ENCODE measurements at regions not wholly inside any gene's neighbourhood (a gene's known extent, or its start where the extent isn't known, plus 50 kb on each side); places are given as distances from the start of the nearest gene placed in this dataset.

DNA sequence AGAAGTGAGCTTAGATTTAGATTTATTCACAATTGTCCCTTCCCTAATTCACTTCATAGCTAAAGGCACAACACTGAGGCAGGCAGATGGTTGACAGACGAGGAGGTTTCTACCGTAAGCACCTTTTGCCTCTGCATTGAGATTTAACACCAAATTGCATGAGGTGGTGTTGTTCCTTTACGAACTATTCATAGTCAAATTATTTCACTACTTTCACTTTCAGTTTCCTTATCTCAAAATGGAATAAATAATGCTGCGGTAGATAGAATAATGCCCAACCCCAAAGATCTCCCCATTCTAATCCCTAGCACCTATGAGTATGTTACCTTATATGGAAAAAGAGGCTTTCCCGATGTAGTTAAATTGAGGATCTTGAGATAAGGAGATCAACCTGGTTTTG, 58.9 kb upstream of the LINC00305 start:
- no peaks in the 10 kb centered on the region for H3K36me3 ChIP-seq
- H3K27ac ChIP-seq: no peak overlapping the region
- DNase-seq (ENCODE audit: low spot score in 2 of 2): no peak
- intact Hi-C loops (cut with DNase I): no loop called here
- H3K4me1 ChIP-seq: no peaks in the 10 kb centered on the region
- H3K4me3 ChIP-seq: no peak overlapping the region
- H3K9me3 ChIP-seq: no peaks in the 10 kb centered on the region
- H3K27me3 ChIP-seq: no peaks in the 10 kb centered on the region
- TF ChIP-seq, protein P1, sequence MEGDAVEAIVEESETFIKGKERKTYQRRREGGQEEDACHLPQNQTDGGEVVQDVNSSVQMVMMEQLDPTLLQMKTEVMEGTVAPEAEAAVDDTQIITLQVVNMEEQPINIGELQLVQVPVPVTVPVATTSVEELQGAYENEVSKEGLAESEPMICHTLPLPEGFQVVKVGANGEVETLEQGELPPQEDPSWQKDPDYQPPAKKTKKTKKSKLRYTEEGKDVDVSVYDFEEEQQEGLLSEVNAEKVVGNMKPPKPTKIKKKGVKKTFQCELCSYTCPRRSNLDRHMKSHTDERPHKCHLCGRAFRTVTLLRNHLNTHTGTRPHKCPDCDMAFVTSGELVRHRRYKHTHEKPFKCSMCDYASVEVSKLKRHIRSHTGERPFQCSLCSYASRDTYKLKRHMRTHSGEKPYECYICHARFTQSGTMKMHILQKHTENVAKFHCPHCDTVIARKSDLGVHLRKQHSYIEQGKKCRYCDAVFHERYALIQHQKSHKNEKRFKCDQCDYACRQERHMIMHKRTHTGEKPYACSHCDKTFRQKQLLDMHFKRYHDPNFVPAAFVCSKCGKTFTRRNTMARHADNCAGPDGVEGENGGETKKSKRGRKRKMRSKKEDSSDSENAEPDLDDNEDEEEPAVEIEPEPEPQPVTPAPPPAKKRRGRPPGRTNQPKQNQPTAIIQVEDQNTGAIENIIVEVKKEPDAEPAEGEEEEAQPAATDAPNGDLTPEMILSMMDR (IDR thresholded peaks at IDR 0.05): no peak

DNA sequence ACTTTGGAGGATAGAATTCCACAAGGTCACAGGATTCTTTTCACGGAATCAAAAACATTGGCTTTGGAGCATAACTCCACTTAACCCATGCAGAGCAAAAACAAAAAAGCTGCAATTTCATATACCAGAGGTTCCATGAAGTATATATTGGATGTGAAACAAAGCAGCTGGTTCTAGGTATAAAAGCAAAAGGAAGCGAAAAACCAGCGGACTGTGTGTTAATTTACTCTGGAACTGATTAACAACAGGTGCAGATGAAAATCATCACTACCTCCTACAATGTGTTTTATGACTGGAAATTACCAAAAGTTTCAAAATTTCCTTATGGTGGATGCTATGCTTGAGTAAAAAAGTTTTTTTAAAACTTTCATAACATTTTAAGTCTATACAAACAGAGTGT, 54.4 kb upstream of the LINC00305 start:
- H3K4me1 ChIP-seq: no peaks in the 10 kb centered on the region
- no peak for DNase-seq (ENCODE audit: low spot score in 2 of 2)
- TF ChIP-seq, protein P1 (IDR thresholded peaks at IDR 0.05): no peak
- no peak overlapping the region for H3K27ac ChIP-seq
- no peak overlapping the region for H3K4me3 ChIP-seq
- no peaks in the 10 kb centered on the region for H3K27me3 ChIP-seq
- no peaks in the 10 kb centered on the region for H3K9me3 ChIP-seq
- no peaks in the 10 kb centered on the region for H3K36me3 ChIP-seq
- intact Hi-C loops (cut with DNase I): no loop called here

DNA sequence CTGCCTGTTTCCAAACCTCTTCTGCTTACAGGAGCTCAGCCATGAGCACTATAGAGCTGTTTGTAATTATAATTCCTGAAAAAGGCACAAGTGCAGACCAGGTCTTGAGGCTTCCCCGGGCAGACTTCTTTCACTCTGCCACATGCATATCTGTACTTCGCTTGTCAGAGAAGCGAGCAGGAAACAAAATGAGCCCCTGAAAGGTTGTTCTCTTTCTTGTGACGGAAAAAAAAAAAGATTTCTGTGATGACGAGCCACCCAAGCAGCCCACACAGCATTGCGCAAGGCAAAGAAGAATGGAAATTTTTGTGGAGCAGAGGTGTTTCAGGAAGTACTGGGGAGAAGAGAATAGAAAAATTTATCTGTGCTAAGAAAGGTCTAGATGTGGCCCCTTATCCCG, 54.0 kb upstream of the LINC00305 start:
- no peak for DNase-seq (ENCODE audit: low spot score in 2 of 2)
- no peaks in the 10 kb centered on the region for H3K36me3 ChIP-seq
- H3K4me1 ChIP-seq: no peaks in the 10 kb centered on the region
- no peaks in the 10 kb centered on the region for H3K9me3 ChIP-seq
- no peak overlapping the region for H3K27ac ChIP-seq
- intact Hi-C loops (cut with DNase I): no loop called here
- no peaks in the 10 kb centered on the region for H3K27me3 ChIP-seq
- TF ChIP-seq, protein P1 (IDR thresholded peaks at IDR 0.05): no peak
- H3K4me3 ChIP-seq: no peak overlapping the region

DNA sequence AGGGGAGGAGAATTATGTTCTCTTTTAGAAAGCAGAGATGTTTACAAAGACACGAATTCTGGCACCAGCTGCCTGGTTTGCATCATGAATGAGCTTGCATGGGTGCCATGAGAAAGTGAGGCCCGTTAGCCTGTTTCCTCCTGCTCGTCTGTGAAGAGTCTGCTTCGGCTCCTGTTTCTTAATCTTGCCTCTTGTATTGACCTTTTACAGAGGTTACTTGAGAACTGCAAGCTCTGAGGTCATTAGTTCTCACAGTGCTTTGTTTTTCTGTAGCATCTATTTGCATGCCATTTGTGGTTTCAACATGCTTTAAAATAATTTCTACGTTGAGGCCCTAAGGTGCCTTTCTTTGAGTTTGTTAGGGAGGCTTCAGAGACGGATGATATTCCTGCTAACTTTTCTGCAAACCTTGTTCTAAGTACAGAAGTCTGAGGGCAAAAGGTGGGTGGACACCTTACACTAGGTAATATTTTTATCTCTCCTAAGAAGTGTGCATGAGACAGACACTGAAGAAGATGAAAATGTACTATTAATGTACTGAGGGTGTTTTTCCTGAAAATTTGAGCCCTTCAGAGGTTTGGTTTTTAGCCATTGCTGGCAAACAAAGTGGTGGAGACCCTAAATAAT, 53.4 kb upstream of the LINC00305 start:
- Histone ChIP-seq H3K27ac (no peak overlapping the region), H3K4me1 (no peaks in the 10 kb centered on the region), H3K4me3 (no peak overlapping the region), H3K36me3 (no peaks in the 10 kb centered on the region), H3K27me3 (no peaks in the 10 kb centered on the region), H3K9me3 (no peaks in the 10 kb centered on the region)
- intact Hi-C loops (cut with DNase I): no loop called here
- DNase-seq (ENCODE audit: low spot score in 2 of 2): no peak
- TF ChIP-seq, protein P1 (IDR thresholded peaks at IDR 0.05): no peak

DNA sequence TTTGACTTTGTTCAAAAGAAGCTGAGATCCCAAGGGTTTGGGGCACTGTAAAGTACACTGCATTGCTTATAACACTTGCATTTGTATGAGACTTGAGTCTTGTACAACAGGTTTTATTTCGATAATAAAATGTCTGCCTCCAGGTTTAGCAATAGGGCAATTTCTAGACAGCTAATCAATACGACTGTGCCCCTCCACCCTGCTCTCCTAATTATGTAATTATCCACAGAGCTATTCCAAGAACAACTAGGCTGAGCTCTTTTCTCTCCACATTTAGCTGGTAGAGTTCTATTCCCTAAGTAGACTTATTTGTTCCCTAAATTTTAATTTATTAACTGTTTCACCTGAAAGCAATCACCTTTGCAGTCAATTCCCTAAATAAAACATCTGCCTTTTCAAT, 52.9 kb upstream of the LINC00305 start:
- intact Hi-C loops (cut with DNase I): no loop called here
- no peaks in the 10 kb centered on the region for H3K9me3 ChIP-seq
- no peaks in the 10 kb centered on the region for H3K36me3 ChIP-seq
- no peaks in the 10 kb centered on the region for H3K4me1 ChIP-seq
- TF ChIP-seq, protein P1 (IDR thresholded peaks at IDR 0.05): no peak
- H3K27me3 ChIP-seq: no peaks in the 10 kb centered on the region
- no peak overlapping the region for H3K27ac ChIP-seq
- no peak overlapping the region for H3K4me3 ChIP-seq
- DNase-seq (ENCODE audit: low spot score in 2 of 2): no peak

DNA sequence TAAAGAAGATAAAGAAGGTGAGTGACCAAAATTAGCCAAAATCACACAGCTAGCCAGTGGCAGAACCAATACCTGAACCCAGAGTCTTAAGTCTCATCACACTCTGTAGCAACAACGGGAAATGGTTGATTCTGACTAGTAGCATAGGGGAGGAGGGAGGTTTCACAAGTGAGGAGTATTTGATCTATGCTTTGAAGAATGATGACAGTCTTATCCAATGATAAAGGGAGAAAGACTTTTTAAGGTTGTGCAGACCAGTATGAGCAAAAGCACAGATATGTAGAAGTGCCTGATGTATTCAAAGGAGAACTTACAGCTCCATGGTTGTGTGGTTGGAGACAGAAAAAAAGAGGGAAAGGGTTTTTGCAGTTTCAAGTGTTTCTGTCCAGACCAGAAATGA, 50.7 kb upstream of the LINC00305 start:
- intact Hi-C loops (cut with DNase I): no loop called here

More for the DNA sequence above, 50.7 kb upstream of the LINC00305 start:
- no peaks in the 10 kb centered on the region for H3K27me3 ChIP-seq
- no peak overlapping the region for H3K4me3 ChIP-seq
- H3K9me3 ChIP-seq: no peaks in the 10 kb centered on the region
- no peaks in the 10 kb centered on the region for H3K4me1 ChIP-seq
- no peak overlapping the region for H3K27ac ChIP-seq
- TF ChIP-seq, protein P1 (IDR thresholded peaks at IDR 0.05): no peak
- no peaks in the 10 kb centered on the region for H3K36me3 ChIP-seq
- no peak for DNase-seq (ENCODE audit: low spot score in 2 of 2)
